HepG2 (cell line): ENCODE measurements at regions not wholly inside any gene's neighbourhood (a gene's known extent, or its start where the extent isn't known, plus 50 kb on each side); places are given as distances from the start of the nearest gene placed in this dataset.

Source experiments
- ATAC-seq: fragments of 200-7000 bp; cut with Tn5 transposase; 3 replicates; pipeline ENCODE4 v1.9.1; 2020; ENCODE audit warnings: mild to moderate bottlenecking, moderate library complexity
- BruUV-seq: library from RNA; stranded (reverse); fragments of 400-500 nt; replicated peaks from 2 replicates; lab custom pipeline; 2021; lab: Mats Ljungman, UMichigan
- CTCF ChIA-PET: fragments of 300-600 bp; formaldehyde crosslinking; extraction: SDS; loops from one replicate; lab custom pipeline; 2021; ENCODE audit warnings: low total read pairs, inconsistent platforms, low intra/inter-chr PET ratio; lab: Yijun Ruan, JAX
- POLR2A ChIA-PET: fragments of 350-600 bp; sonication (Branson Sonifier 250); formaldehyde crosslinking; loops from one replicate; lab custom pipeline; 2020; ENCODE audit warnings: antibody characterized with exemption, inconsistent platforms; lab: Yijun Ruan, JAX
- DNase-seq: peaks from one replicate; pipeline ENCODE4 v3.0.0-alpha.2; 2015; ENCODE audit warnings: low spot score
- FAIRE-seq: peaks from 3 replicates; lab custom pipeline; 2011; peaks lifted over from hg19 to GRCh38; lab: Jason Lieb, UNC
- H2AFZ ChIP-seq: one replicate; pipeline ENCODE4 v1.6.1; 2011; ENCODE audit warnings: low read length, inconsistent platforms
- H3K27ac ChIP-seq: fragments of 300-600 bp; 3 replicates; pipeline ENCODE4 v1.8.0; 2011; ENCODE audit warnings: mixed run types, mild to moderate bottlenecking, mixed read lengths, low read length, inconsistent platforms; ENCODE audit not compliant: insufficient read depth; ENCODE audit errors: extremely low read length
- H3K27me3 ChIP-seq, 2 experiments: fragments of 200-600 bp in 1 of 2; 2 replicates in 1 of 2; 3 replicates in 1 of 2; pipeline versions ENCODE4 v1.6.0 to v1.8.0; 2011; ENCODE audit warnings: low read length in 2 of 2, mild to moderate bottlenecking in 2 of 2, moderate library complexity in 2 of 2, inconsistent platforms in 1 of 2; ENCODE audit not compliant: insufficient read depth in 2 of 2, control insufficient read depth in 1 of 2
- H3K36me3 ChIP-seq, 2 experiments: fragments of 200-600 bp in 1 of 2; replicated peaks in 1 of 2; 2 replicates in 1 of 2; 3 replicates in 1 of 2; pipeline versions ENCODE4 v1.5.1 to v1.8.0; 2011; ENCODE audit warnings: low read length in 2 of 2, inconsistent platforms in 1 of 2; ENCODE audit not compliant: insufficient read depth in 2 of 2, control insufficient read depth in 1 of 2
- H3K4me1 ChIP-seq: 2 replicates; pipeline ENCODE4 v1.5.1; 2012; ENCODE audit warnings: low read length, inconsistent platforms; ENCODE audit not compliant: insufficient read depth
- H3K4me2 ChIP-seq: 2 replicates; pipeline ENCODE4 v1.6.0; 2011; ENCODE audit warnings: low read depth, low read length, inconsistent platforms
- H3K4me3 ChIP-seq, 3 experiments: fragments of 200-600 bp in 1 of 3; sonication (generic), shearing (Covaris generic) in 1 of 3; replicated peaks in 1 of 3; 2 replicates each; pipeline ENCODE4 v1.5.1; 2011 to 2016; ENCODE audit warnings: low read length in 3 of 3, inconsistent platforms in 2 of 3, low read depth in 2 of 3, mild to moderate bottlenecking in 2 of 3, control low read depth in 1 of 3, mixed read lengths in 1 of 3; ENCODE audit not compliant: insufficient read depth in 1 of 3
- H3K79me2 ChIP-seq: one replicate; pipeline ENCODE4 v1.6.1; 2011; ENCODE audit warnings: low read length, inconsistent platforms; ENCODE audit not compliant: insufficient read depth
- H3K9ac ChIP-seq: 2 replicates; pipeline ENCODE4 v1.6.0; 2011; ENCODE audit warnings: mild to moderate bottlenecking, low read depth, low read length, inconsistent platforms; ENCODE audit not compliant: insufficient read depth
- H3K9me3 ChIP-seq: 2 replicates; pipeline ENCODE4 v1.5.1; 2012; ENCODE audit warnings: mild to moderate bottlenecking, low read length
- H4K20me1 ChIP-seq: 2 replicates; pipeline ENCODE4 v1.6.0; 2011; ENCODE audit warnings: inconsistent platforms, mild to moderate bottlenecking, low read length, moderate library complexity; ENCODE audit not compliant: insufficient read depth
- BATF2 ChIP-seq: sonication (generic); formaldehyde crosslinking; IDR thresholded peaks from 2 replicates; pipeline ENCODE4 v1.8.0; 2022; ENCODE audit warnings: mild to moderate bottlenecking, missing genetic modification reagents, moderate library complexity
- CREB3 ChIP-seq: sonication (generic); formaldehyde crosslinking; IDR thresholded peaks from 2 replicates; pipeline ENCODE4 v1.5.0; 2020; ENCODE audit warnings: missing genetic modification reagents
- ETV5 ChIP-seq: IDR thresholded peaks from 2 replicates; pipeline ENCODE4 v1.6.1; 2018; ENCODE audit warnings: missing biosample characterization, missing genetic modification reagents, inconsistent platforms, borderline replicate concordance
- JUNB ChIP-seq: sonication (generic); formaldehyde crosslinking; IDR thresholded peaks from 2 replicates; pipeline ENCODE4 v1.8.0; 2022; ENCODE audit warnings: missing genetic modification reagents, mild to moderate bottlenecking, borderline replicate concordance
- KLF6 ChIP-seq: IDR thresholded peaks from 2 replicates; pipeline ENCODE4 v1.8.0; 2016; ENCODE audit warnings: missing biosample characterization, missing genetic modification reagents
- MEIS1 ChIP-seq: sonication (generic); formaldehyde crosslinking; IDR thresholded peaks from 2 replicates; pipeline ENCODE4 v1.9.0; 2021; ENCODE audit warnings: mild to moderate bottlenecking, missing genetic modification reagents, moderate library complexity, borderline replicate concordance
- SMAD1 ChIP-seq: sonication (generic); formaldehyde crosslinking; IDR thresholded peaks from 2 replicates; pipeline ENCODE4 v1.4.0; 2020; ENCODE audit warnings: missing genetic modification reagents, low read depth, mild to moderate bottlenecking, borderline replicate concordance
- SNAPC5 ChIP-seq: sonication (generic); formaldehyde crosslinking; IDR thresholded peaks from 2 replicates; pipeline ENCODE4 v1.8.1; 2023; ENCODE audit warnings: mild to moderate bottlenecking, missing genetic modification reagents, borderline replicate concordance
- ZBTB7A ChIP-seq: sonication (generic); formaldehyde crosslinking; IDR thresholded peaks from 2 replicates; pipeline ENCODE4 v1.8.0; 2022; ENCODE audit warnings: mild to moderate bottlenecking, missing genetic modification reagents
- ZBTB8A ChIP-seq: sonication (generic); formaldehyde crosslinking; IDR thresholded peaks from 2 replicates; pipeline ENCODE4 v1.4.0; 2020; ENCODE audit warnings: mild to moderate bottlenecking, low read depth, missing genetic modification reagents, borderline replicate concordance
- ZNF552 ChIP-seq: sonication (generic); formaldehyde crosslinking; IDR thresholded peaks from 2 replicates; pipeline ENCODE4 v1.9.0; 2022; ENCODE audit warnings: missing genetic modification reagents, mild to moderate bottlenecking, borderline replicate concordance
- ZNF878 ChIP-seq: sonication (generic); formaldehyde crosslinking; IDR thresholded peaks from 2 replicates; pipeline ENCODE4 v1.8.1; 2023; ENCODE audit warnings: mild to moderate bottlenecking, missing genetic modification reagents, moderate library complexity
- ZUFSP ChIP-seq: sonication (generic); formaldehyde crosslinking; IDR thresholded peaks from 2 replicates; pipeline ENCODE4 v1.9.0; 2021; ENCODE audit warnings: missing genetic modification reagents, mild to moderate bottlenecking, borderline replicate concordance
- WGBS: methylation state at CpG from one replicate; pipeline ENCODE4 v1.1.6; 2017; ENCODE audit warnings: low lambda C conversion rate; 5-methylcytosine and 5-hydroxymethylcytosine counted together
- in situ Hi-C: cut with HindIII; loops from 2 replicates; pipeline ENCODE4 v1.10.0; 2017; ENCODE audit warnings: low pct_unique_long_range_greater_than_20kb; ENCODE audit not compliant: extremely low pct_ligation_motif_present
- intact Hi-C: fragments of 100-400 bp; cut with micrococcal nuclease; formaldehyde crosslinking; loops from one replicate; pipeline ENCODE4 v1.10.0; 2022; ENCODE audit not compliant: unreplicated experiment

- Histone ChIP-seq H3K9ac (no peak overlapping the region), H4K20me1 (no peaks in the 10 kb centered on the region), H3K4me3 (no peak overlapping the region), H3K4me2 (no peak overlapping the region), H3K27me3 (no peaks in the 10 kb centered on the region), H3K36me3 (no peaks in the 10 kb centered on the region), H3K9me3 (peaks cover 17% of the 10 kb centered on the region), H3K27ac (no peak overlapping the region), H2AFZ (no peak overlapping the region), H3K79me2 (no peaks in the 10 kb centered on the region), H3K4me1 (no peaks in the 10 kb centered on the region)
- in situ Hi-C loops, result no loop called here
- POLR2A ChIA-PET, result no interaction called here
- 0% methylated on average over 1 of the region's 1 CpG for WGBS
- no peak for DNase-seq
- BruUV-seq, result no TSS peak
- intact Hi-C loops, result no loop called here
- no peak for ATAC-seq
- no peak for TF ChIP-seq ZBTB8A (CRISPR knock-in tag)
- TF ChIP-seq CREB3 (CRISPR knock-in tag), result no peak
- no peak for TF ChIP-seq KLF6 (CRISPR knock-in tag)
- TF ChIP-seq JUNB (CRISPR knock-in tag), result no peak
- TF ChIP-seq SMAD1 (CRISPR knock-in tag), result no peak
- no peak for TF ChIP-seq ZUFSP
- no peak for TF ChIP-seq SNAPC5
- TF ChIP-seq BATF2 (CRISPR knock-in tag), result no peak
- no peak for TF ChIP-seq ZBTB7A
- TF ChIP-seq ZNF552, result no peak
- TF ChIP-seq ZNF878 (CRISPR knock-in tag), result no peak
- TF ChIP-seq MEIS1 (CRISPR knock-in tag), result no peak
- no peak for TF ChIP-seq ETV5 (CRISPR knock-in tag)
- no peak for FAIRE-seq
- CTCF ChIA-PET, result no interaction called here
Observed at GRCh38 chr14:82778008-82778590, 1244.4 kb upstream of the SEL1L start.
